IMR-90 (cell line): ENCODE measurements at regions not wholly inside any gene's neighbourhood (a gene's known extent, or its start where the extent isn't known, plus 50 kb on each side); places are given as distances from the start of the nearest gene placed in this dataset.
A peak's percentile ranks its signal among the peaks of the same experiment; 100 is the strongest.

Experiments used
- ATAC-seq: fragments of 200-7000 bp; cut with Tn5 transposase; 2 replicates; pipeline ENCODE4 v1.9.1; 2020; ENCODE audit warnings: low read depth, mild to moderate bottlenecking, moderate library complexity
- BruUV-seq: library from RNA; stranded (reverse); fragments of 400-500 nt; replicated peaks from 2 replicates; lab custom pipeline; 2021; lab: Mats Ljungman, UMichigan
- CTCF ChIA-PET: fragments of 300-600 bp; formaldehyde crosslinking; extraction: SDS; loops from one replicate; lab custom pipeline; 2021; ENCODE audit warnings: antibody characterized with exemption; lab: Yijun Ruan, JAX
- POLR2A ChIA-PET: fragments of 300-600 bp; sonication (Branson Sonifier 250); formaldehyde crosslinking; loops from one replicate; lab custom pipeline; 2022; ENCODE audit warnings: antibody characterized with exemption; ENCODE audit not compliant: unreplicated experiment; lab: Charles Lee
- DNase-seq: peaks from one replicate; pipeline ENCODE4 v3.0.0; 2013
- H2AFZ ChIP-seq: replicated peaks from 2 replicates; pipeline ENCODE3; 2013; ENCODE audit warnings: low read length, mild to moderate bottlenecking; ENCODE audit not compliant: poor library complexity
- H2AK5ac ChIP-seq: 2 replicates; pipeline ENCODE4 v1.6.1; 2013; ENCODE audit warnings: low read depth, low read length, inconsistent platforms
- H2AK9ac ChIP-seq: replicated peaks from 2 replicates; pipeline ENCODE3; 2013; ENCODE audit warnings: mild to moderate bottlenecking, low read depth, low read length, moderate library complexity; ENCODE audit not compliant: poor library complexity
- H2BK120ac ChIP-seq: 2 replicates; pipeline ENCODE4 v1.6.1; 2013; ENCODE audit warnings: low read depth, low read length, inconsistent platforms
- H2BK15ac ChIP-seq: 3 replicates; pipeline ENCODE4 v1.6.1; 2013; ENCODE audit warnings: low read depth, low read length, inconsistent platforms
- H2BK20ac ChIP-seq: 2 replicates; pipeline ENCODE4 v1.6.1; 2013; ENCODE audit warnings: low read depth, mild to moderate bottlenecking, inconsistent platforms, low read length, moderate library complexity
- H2BK5ac ChIP-seq: 2 replicates; pipeline ENCODE4 v1.6.1; 2013; ENCODE audit warnings: mild to moderate bottlenecking, low read depth, low read length, inconsistent platforms; ENCODE audit not compliant: poor library complexity, severe bottlenecking
- H3K14ac ChIP-seq: replicated peaks from 2 replicates; pipeline ENCODE4 v1.6.1; 2013; ENCODE audit warnings: low read depth, low read length, inconsistent platforms
- H3K18ac ChIP-seq: 2 replicates; pipeline ENCODE4 v1.6.1; 2013; ENCODE audit warnings: low read depth, low read length, control low read depth
- H3K23ac ChIP-seq: 2 replicates; pipeline ENCODE4 v1.6.1; 2013; ENCODE audit warnings: low read depth, low read length, inconsistent platforms
- H3K27ac ChIP-seq: 2 replicates; pipeline ENCODE4 v1.5.1; 2013; ENCODE audit warnings: mild to moderate bottlenecking, control low read depth, low read length; ENCODE audit not compliant: insufficient read depth
- H3K27me3 ChIP-seq: 2 replicates; pipeline ENCODE4 v1.6.1; 2013; ENCODE audit warnings: low read length; ENCODE audit not compliant: control insufficient read depth, insufficient read depth
- H3K36me3 ChIP-seq: 2 replicates; pipeline ENCODE4 v1.6.1; 2013; ENCODE audit warnings: low read length, mixed read lengths; ENCODE audit not compliant: control insufficient read depth, insufficient read depth
- H3K4ac ChIP-seq: 2 replicates; pipeline ENCODE4 v1.6.1; 2013; ENCODE audit warnings: low read depth, low read length, inconsistent platforms
- H3K4me1 ChIP-seq: 2 replicates; pipeline ENCODE4 v1.6.1; 2013; ENCODE audit warnings: low read length, mixed read lengths; ENCODE audit not compliant: control insufficient read depth, insufficient read depth
- H3K4me2 ChIP-seq: 2 replicates; pipeline ENCODE4 v1.6.1; 2013; ENCODE audit warnings: low read depth, mild to moderate bottlenecking, control low read depth, low read length, moderate library complexity
- H3K4me3 ChIP-seq: 2 replicates; pipeline ENCODE4 v1.5.1; 2013; ENCODE audit warnings: low read depth, mild to moderate bottlenecking, control low read depth, low read length, moderate library complexity; ENCODE audit not compliant: insufficient read depth
- H3K56ac ChIP-seq: 2 replicates; pipeline ENCODE4 v1.6.1; 2013; ENCODE audit warnings: low read length, inconsistent platforms; ENCODE audit not compliant: insufficient read depth; ENCODE audit errors: extremely low read depth
- H3K79me1 ChIP-seq, 2 experiments: 2 replicates each; pipeline ENCODE4 v1.6.1; 2013; ENCODE audit warnings: low read length in 2 of 2, inconsistent platforms in 1 of 2, low read depth in 1 of 2
- H3K9ac ChIP-seq: 2 replicates; pipeline ENCODE4 v1.6.1; 2013; ENCODE audit warnings: low read depth, low read length, control low read depth
- H3K9me1 ChIP-seq: 2 replicates; pipeline ENCODE4 v1.6.1; 2013; ENCODE audit warnings: low read length, inconsistent platforms; ENCODE audit not compliant: insufficient read depth
- H3K9me3 ChIP-seq: 2 replicates; pipeline ENCODE4 v1.6.1; 2013; ENCODE audit warnings: low read length; ENCODE audit not compliant: control insufficient read depth, insufficient read depth
- H4K20me1 ChIP-seq: 2 replicates; pipeline ENCODE4 v1.6.1; 2013; ENCODE audit warnings: low read length, inconsistent platforms; ENCODE audit not compliant: insufficient read depth
- H4K5ac ChIP-seq: 2 replicates; pipeline ENCODE4 v1.6.1; 2013; ENCODE audit warnings: mild to moderate bottlenecking, low read depth, low read length, control low read depth
- H4K8ac ChIP-seq, 2 experiments: 2 replicates each; pipeline ENCODE4 v1.6.1; 2013; ENCODE audit warnings: low read depth in 2 of 2, low read length in 2 of 2, control low read depth in 1 of 2, inconsistent platforms in 1 of 2
- H4K91ac ChIP-seq: 2 replicates; pipeline ENCODE4 v1.6.1; 2013; ENCODE audit warnings: low read depth, low read length, inconsistent platforms; ENCODE audit not compliant: insufficient read depth
- BHLHE40 ChIP-seq: fragments of 150-350 bp; IDR thresholded peaks from 2 replicates; pipeline ENCODE4 v1.6.1; 2016; ENCODE audit warnings: mild to moderate bottlenecking, low read depth, low read length
- CEBPB ChIP-seq: IDR thresholded peaks from 2 replicates; pipeline ENCODE4 v1.6.1; 2012; ENCODE audit warnings: low read depth, low read length, improper control_type of control experiment
- CHD1 ChIP-seq: IDR thresholded peaks from 2 replicates; pipeline ENCODE4 v1.6.1; 2012; ENCODE audit warnings: low read depth, low read length, improper control_type of control experiment
- ELK1 ChIP-seq: fragments of 150-350 bp; IDR thresholded peaks from 2 replicates; pipeline ENCODE4 v1.6.1; 2016; ENCODE audit warnings: low read depth, mild to moderate bottlenecking, low read length, moderate library complexity, borderline replicate concordance
- FOS ChIP-seq: fragments of 150-350 bp; IDR thresholded peaks from 2 replicates; pipeline ENCODE4 v1.6.1; 2016; ENCODE audit warnings: low read depth, low read length
- MAFK ChIP-seq: IDR thresholded peaks from 2 replicates; pipeline ENCODE4 v1.6.1; 2012; ENCODE audit warnings: low read depth, low read length, improper control_type of control experiment
- MAZ ChIP-seq: IDR thresholded peaks from 2 replicates; pipeline ENCODE4 v1.6.1; 2012; ENCODE audit warnings: low read depth, mild to moderate bottlenecking, low read length, improper control_type of control experiment, moderate library complexity, borderline replicate concordance
- MXI1 ChIP-seq: IDR thresholded peaks from 2 replicates; pipeline ENCODE4 v1.6.1; 2012; ENCODE audit warnings: low read depth, mild to moderate bottlenecking, low read length, moderate library complexity, borderline replicate concordance
- NFE2L2 ChIP-seq: fragments of 150-350 bp; IDR thresholded peaks from 2 replicates; pipeline ENCODE4 v1.6.1; 2016; ENCODE audit warnings: low read depth, mild to moderate bottlenecking, low read length
- POLR2A ChIP-seq: IDR thresholded peaks from 2 replicates; pipeline ENCODE4 v1.6.1; 2012; ENCODE audit warnings: mild to moderate bottlenecking, low read depth, low read length
- RAD21 ChIP-seq: IDR thresholded peaks from 2 replicates; pipeline ENCODE4 v1.6.1; 2012; ENCODE audit warnings: low read length, improper control_type of control experiment
- RCOR1 ChIP-seq: IDR thresholded peaks from 2 replicates; pipeline ENCODE4 v1.6.1; 2012; ENCODE audit warnings: mild to moderate bottlenecking, low read length, improper control_type of control experiment; ENCODE audit not compliant: insufficient replicate concordance
- RFX5 ChIP-seq: IDR thresholded peaks from 2 replicates; pipeline ENCODE4 v1.8.0; 2012; ENCODE audit warnings: low read depth, mild to moderate bottlenecking, low read length, moderate library complexity
- SMC3 ChIP-seq: fragments of 150-350 bp; IDR thresholded peaks from 2 replicates; pipeline ENCODE4 v1.6.1; 2016; ENCODE audit warnings: low read depth, mild to moderate bottlenecking, antibody characterized with exemption, low read length, moderate library complexity
- WGBS, 2 experiments: methylation state at CpG; one replicate each; pipeline versions ENCODE4 v1.1.5 to v1.1.7; 2013; ENCODE audit warnings: missing lambda C conversion rate in 2 of 2; ENCODE audit not compliant: insufficient read length in 1 of 2; ENCODE audit errors: extremely low coverage in 2 of 2; 5-methylcytosine and 5-hydroxymethylcytosine counted together
- dilution Hi-C: fragments of 300-500 bp; cut with HindIII; formaldehyde crosslinking; loops from one replicate; pipeline ENCODE4 v1.14.3; 2018; ENCODE audit warnings: low sequenced_read_pairs; ENCODE audit not compliant: unreplicated experiment
- in situ Hi-C: fragments of 300-500 bp; cut with MboI; formaldehyde crosslinking; loops from 3 replicates; pipeline ENCODE4 v1.14.3; 2019; ENCODE audit warnings: low sequenced_read_pairs, inconsistent platforms, mixed read lengths
- intact Hi-C: fragments of 100-400 bp; cut with micrococcal nuclease; formaldehyde crosslinking; loops from 2 replicates; pipeline ENCODE4 v1.10.0; 2022
- TF ChIP-seq, protein P1 (sequence below): fragments of 150-350 bp; IDR thresholded peaks from 2 replicates; pipeline ENCODE4 v1.6.1; 2017; ENCODE audit warnings: mild to moderate bottlenecking, antibody characterized with exemption, low read length, low read depth
- TF ChIP-seq, protein P2 (sequence below): conservative IDR thresholded peaks from 2 replicates; pipeline ENCODE4 v1.5.1; 2012; ENCODE audit warnings: mild to moderate bottlenecking, low read depth, low read length, improper control_type of control experiment

DNA sequence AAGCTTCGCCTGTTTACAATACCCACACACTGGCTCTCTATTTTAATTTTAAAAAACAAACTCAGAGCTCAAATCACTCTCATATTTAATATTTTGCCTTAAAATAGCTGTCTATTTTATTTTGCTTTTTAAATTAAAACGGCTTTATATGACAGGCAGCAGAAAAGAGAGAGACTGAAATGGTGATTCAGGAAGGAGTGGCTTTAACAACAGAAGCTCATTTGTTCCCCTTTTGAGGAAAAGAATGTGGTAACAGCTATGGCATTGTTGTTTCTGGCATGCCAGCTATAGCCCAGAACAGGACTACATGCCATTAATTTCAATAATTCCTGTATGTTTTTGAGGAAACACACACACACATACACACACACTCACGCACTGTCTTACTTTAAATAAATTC is 234.2 kb upstream of the PTBP2 start:
- DNase-seq = peak; percentile 17
- Histone ChIP-seq H3K4me1 (no peaks in the 10 kb centered on the region), H4K91ac (no peak overlapping the region), H3K9me3 (no peaks in the 10 kb centered on the region), H3K56ac (no peak overlapping the region), H2AFZ (no peak overlapping the region), H3K4me2 (no peak overlapping the region), H3K9me1 (no peaks in the 10 kb centered on the region), H2BK5ac (no peak overlapping the region), H3K79me1 (no peaks in the 10 kb centered on the region), H2AK5ac (no peak overlapping the region), H3K4me3 (no peak overlapping the region), H4K20me1 (no peaks in the 10 kb centered on the region), H2AK9ac (no peak overlapping the region), H3K27ac (no peak overlapping the region), H2BK20ac (no peak overlapping the region), H3K14ac (no peak overlapping the region), H2BK120ac (no peak overlapping the region), H3K27me3 (no peaks in the 10 kb centered on the region), H3K36me3 (no peaks in the 10 kb centered on the region), H3K23ac (no peak overlapping the region), H3K18ac (no peak overlapping the region), H2BK15ac (no peak overlapping the region), H4K8ac (no peak overlapping the region), H3K9ac (no peak overlapping the region), H4K5ac (no peak overlapping the region), H3K4ac (no peak overlapping the region)
- TF ChIP-seq RCOR1 = no peak
- no peak for TF ChIP-seq RAD21
- TF ChIP-seq SMC3 = no peak
- no peak for TF ChIP-seq NFE2L2
- no peak for TF ChIP-seq MAZ
- no peak for TF ChIP-seq MXI1
- no peak for TF ChIP-seq POLR2A
- TF ChIP-seq MAFK = no peak
- no peak for TF ChIP-seq CHD1
- no peak for TF ChIP-seq CEBPB
- TF ChIP-seq FOS = no peak
- TF ChIP-seq RFX5 = no peak
- TF ChIP-seq, protein P1, sequence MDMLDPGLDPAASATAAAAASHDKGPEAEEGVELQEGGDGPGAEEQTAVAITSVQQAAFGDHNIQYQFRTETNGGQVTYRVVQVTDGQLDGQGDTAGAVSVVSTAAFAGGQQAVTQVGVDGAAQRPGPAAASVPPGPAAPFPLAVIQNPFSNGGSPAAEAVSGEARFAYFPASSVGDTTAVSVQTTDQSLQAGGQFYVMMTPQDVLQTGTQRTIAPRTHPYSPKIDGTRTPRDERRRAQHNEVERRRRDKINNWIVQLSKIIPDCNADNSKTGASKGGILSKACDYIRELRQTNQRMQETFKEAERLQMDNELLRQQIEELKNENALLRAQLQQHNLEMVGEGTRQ = no peak
- TF ChIP-seq BHLHE40 = no peak
- TF ChIP-seq, protein P2, sequence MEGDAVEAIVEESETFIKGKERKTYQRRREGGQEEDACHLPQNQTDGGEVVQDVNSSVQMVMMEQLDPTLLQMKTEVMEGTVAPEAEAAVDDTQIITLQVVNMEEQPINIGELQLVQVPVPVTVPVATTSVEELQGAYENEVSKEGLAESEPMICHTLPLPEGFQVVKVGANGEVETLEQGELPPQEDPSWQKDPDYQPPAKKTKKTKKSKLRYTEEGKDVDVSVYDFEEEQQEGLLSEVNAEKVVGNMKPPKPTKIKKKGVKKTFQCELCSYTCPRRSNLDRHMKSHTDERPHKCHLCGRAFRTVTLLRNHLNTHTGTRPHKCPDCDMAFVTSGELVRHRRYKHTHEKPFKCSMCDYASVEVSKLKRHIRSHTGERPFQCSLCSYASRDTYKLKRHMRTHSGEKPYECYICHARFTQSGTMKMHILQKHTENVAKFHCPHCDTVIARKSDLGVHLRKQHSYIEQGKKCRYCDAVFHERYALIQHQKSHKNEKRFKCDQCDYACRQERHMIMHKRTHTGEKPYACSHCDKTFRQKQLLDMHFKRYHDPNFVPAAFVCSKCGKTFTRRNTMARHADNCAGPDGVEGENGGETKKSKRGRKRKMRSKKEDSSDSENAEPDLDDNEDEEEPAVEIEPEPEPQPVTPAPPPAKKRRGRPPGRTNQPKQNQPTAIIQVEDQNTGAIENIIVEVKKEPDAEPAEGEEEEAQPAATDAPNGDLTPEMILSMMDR = no peak
- TF ChIP-seq ELK1 = no peak
- POLR2A ChIA-PET = no interaction called here
- no peak for ATAC-seq
- CTCF ChIA-PET = no interaction called here
- in situ Hi-C loops (no loop called here), intact Hi-C loops (no loop called here), dilution Hi-C loops (no loop called here)
- no CpG with 5 or more reads among the region's 3 CpGs for WGBS, 2 experiments
- BruUV-seq = no TSS peak
